GM10248 (cell line): ENCODE measurements at regions not wholly inside any gene's neighbourhood (a gene's known extent, or its start where the extent isn't known, plus 50 kb on each side); places are given as distances from the start of the nearest gene placed in this dataset.

Source experiments
- CTCF ChIA-PET: fragments of 300-600 bp; sonication (Branson Sonifier 250); formaldehyde crosslinking; extraction: SDS; loops from one replicate; lab custom pipeline; 2021; ENCODE audit warnings: antibody characterized with exemption; lab: Yijun Ruan, JAX
- POLR2A ChIA-PET: fragments of 350-650 bp; sonication (Branson Sonifier 250); formaldehyde crosslinking; extraction: SDS; loops from one replicate; lab custom pipeline; 2020; ENCODE audit warnings: antibody characterized with exemption; lab: Yijun Ruan, JAX
- DNase-seq: peaks from one replicate; pipeline ENCODE4 v3.0.0; 2012; ENCODE audit errors: extremely low spot score
- CTCF ChIP-seq: IDR thresholded peaks from 2 replicates; pipeline ENCODE4 v1.5.1; 2012; ENCODE audit warnings: mild to moderate bottlenecking, low read depth; ENCODE audit errors: extremely low read depth, missing control alignments, control extremely low read depth

- CTCF ChIA-PET, result no interaction called here
Measured at GRCh38 chr3:148240351-148240750, 457.4 kb upstream of the AGTR1 start.

GRCh38 chr3:148243609-148244008 lies 454.1 kb upstream of the AGTR1 start:
- CTCF ChIA-PET, result no interaction called here
- POLR2A ChIA-PET, result no interaction called here
- no peak for DNase-seq
- no peak for TF ChIP-seq CTCF

More at GRCh38 chr3:148240351-148240750, 457.4 kb upstream of the AGTR1 start:
- POLR2A ChIA-PET, result no interaction called here
- no peak for TF ChIP-seq CTCF
- DNase-seq, result no peak

GRCh38 chr3:148246291-148246923 lies 451.3 kb upstream of the AGTR1 start:
- DNase-seq, result no peak
- ChIA-PET CTCF (interaction anchor here (1.4 kb wide), 1 partner anchor 13 kb away, joined by 3 read pairs; no protein-coding TSS in a partner anchor), POLR2A (no interaction called here)
- TF ChIP-seq CTCF, result no peak

GRCh38 chr3:148253713-148254112 lies 444.0 kb upstream of the AGTR1 start:
- TF ChIP-seq CTCF, result no peak
- ChIA-PET POLR2A (no interaction called here), CTCF (no interaction called here)
- DNase-seq, result no peak

GRCh38 chr3:148254402-148254801 lies 443.3 kb upstream of the AGTR1 start:
- DNase-seq, result no peak
- POLR2A ChIA-PET, result no interaction called here
- CTCF ChIA-PET, result no interaction called here
- TF ChIP-seq CTCF, result no peak

GRCh38 chr3:148255981-148256969 lies 441.4 kb upstream of the AGTR1 start:
- POLR2A ChIA-PET, result no interaction called here
- no peak for TF ChIP-seq CTCF
- DNase-seq, result no peak

More at GRCh38 chr3:148255981-148256969, 441.4 kb upstream of the AGTR1 start:
- CTCF ChIA-PET, result interaction anchor here (2.0 kb wide), 1 partner anchor 14 kb away, joined by 6 read pairs; no protein-coding TSS in a partner anchor
